Neural progenitor cell (in vitro differentiated cells): ENCODE measurements at regions not wholly inside any gene's neighbourhood (a gene's known extent, or its start where the extent isn't known, plus 50 kb on each side); places are given as distances from the start of the nearest gene placed in this dataset.

Experiments used
- CTCF ChIP-seq: fragments of 200-600 bp; sonication (generic); IDR thresholded peaks from 2 replicates; pipeline ENCODE4 v1.5.1; 2017; ENCODE audit warnings: antibody characterized with exemption, mild to moderate bottlenecking
- EZH2phosphoT487 ChIP-seq: fragments of 200-600 bp; sonication (generic); IDR thresholded peaks from 2 replicates; pipeline ENCODE4 v1.6.1; 2017; ENCODE audit warnings: antibody characterized with exemption

- TF ChIP-seq CTCF (no peak), EZH2phosphoT487 (no peak)
Observed at GRCh38 chr12:58296863-58297262, 355.5 kb downstream of the ATP23 start.
